Stomach (tissue), 8 donors: ENCODE measurements at regions not wholly inside any gene's neighbourhood (a gene's known extent, or its start where the extent isn't known, plus 50 kb on each side); places are given as distances from the start of the nearest gene placed in this dataset.
"Not testable (repeated sequence)": the region's sequence is repeated elsewhere in the genome, so short reads cannot be mapped to it uniquely, and the experiment has no call there.

Experiments used
- DNase-seq, 2 donors: peaks; one replicate each; pipeline versions ENCODE4 v3.0.0 to v3.0.0-alpha.2; 2013 to 2019
- H3K27ac ChIP-seq, 5 donors: fragments of 200-600 bp in 4 of 5; sonication (generic) in 4 of 5; one replicate each; pipeline ENCODE4 v1.5.1; 2013 to 2019; ENCODE audit warnings: mild to moderate bottlenecking in 1 of 5, moderate library complexity in 1 of 5
- H3K27me3 ChIP-seq, 3 donors: fragments of 200-600 bp; sonication (generic); one replicate each; pipeline ENCODE4 v1.5.1; 2017 to 2019; ENCODE audit warnings: mixed run types in 1 of 3
- H3K36me3 ChIP-seq, 4 donors: fragments of 200-600 bp; sonication (generic); 1 replicate in 3 of 4; 2 replicates in 1 of 4; pipeline ENCODE4 v1.5.1; 2016 to 2019
- H3K4me1 ChIP-seq, 4 donors: fragments of 200-600 bp; sonication (generic); one replicate each; pipeline ENCODE4 v1.5.1; 2016 to 2019
- H3K4me3 ChIP-seq, 4 donors: fragments of 200-600 bp; sonication (generic) in 3 of 4; one replicate each; pipeline ENCODE4 v1.5.1; 2016 to 2019; ENCODE audit warnings: mild to moderate bottlenecking in 1 of 4
- H3K9me3 ChIP-seq, 4 donors: fragments of 200-600 bp; sonication (generic); one replicate each; pipeline ENCODE4 v1.5.1; 2016 to 2019
- EP300 ChIP-seq: sonication (generic); formaldehyde crosslinking; IDR thresholded peaks from one replicate; pipeline ENCODE4 v1.6.1; 2017; ENCODE audit warnings: antibody characterized with exemption
- POLR2A ChIP-seq, 4 donors: fragments of 450-650 bp; IDR thresholded peaks; one replicate each; pipeline ENCODE4 v1.6.1; 2016; ENCODE audit warnings: antibody characterized with exemption in 4 of 4, control low read depth in 2 of 4, mild to moderate bottlenecking in 1 of 4, moderate library complexity in 1 of 4
- POLR2AphosphoS5 ChIP-seq, 3 donors: sonication (generic); formaldehyde crosslinking; IDR thresholded peaks; one replicate each; pipeline ENCODE4 v1.6.1; 2016; ENCODE audit warnings: antibody characterized with exemption in 3 of 3
- WGBS, 5 donors: extraction: QIAGEN DNeasy Blood & Tissue Kit in 3 of 5; methylation state at CpG; one replicate each; pipeline versions ENCODE4 v1.1.5 to v1.1.7; 2013 to 2018; 5-methylcytosine and 5-hydroxymethylcytosine counted together
- intact Hi-C: fragments of 100-400 bp; cut with DNase I; formaldehyde crosslinking; loops from one replicate; pipeline ENCODE4 v1.15.1; 2023; ENCODE audit warnings: low total_unique reads
- TF ChIP-seq, protein P1 (sequence below), 7 experiments: fragments of 450-650 bp in 4 of 7; fragments of 200-600 bp in 3 of 7; sonication (generic) in 3 of 7; IDR thresholded peaks; one replicate each; pipeline ENCODE4 v1.5.1; 2016 to 2019; ENCODE audit warnings: antibody characterized with exemption in 7 of 7, control low read depth in 2 of 7, mild to moderate bottlenecking in 1 of 7
- donor health status: healthy with polysubstance abuse.
- donor health status: Bipolar disorder and iron deficiency.
- donor health status: healthy.

GRCh38 chr1:218517459-218517858, 172.3 kb downstream of the TGFB2 start:
- Histone ChIP-seq H3K9me3 (no peaks in the 10 kb centered on the region), H3K4me3 (no peak overlapping the region), H3K4me1 (no peaks in the 10 kb centered on the region), H3K36me3 (no peaks in the 10 kb centered on the region), H3K27me3 (no peaks in the 10 kb centered on the region), H3K27ac (no peak overlapping the region)
- WGBS, 5 donors: 65 to 93% (median 84%) methylated on average over 5 of the region's 5 CpGs
- intact Hi-C loops: no loop called here
- no peak for TF ChIP-seq POLR2A (IDR thresholded peaks at IDR 0.05)
- TF ChIP-seq, protein P1, sequence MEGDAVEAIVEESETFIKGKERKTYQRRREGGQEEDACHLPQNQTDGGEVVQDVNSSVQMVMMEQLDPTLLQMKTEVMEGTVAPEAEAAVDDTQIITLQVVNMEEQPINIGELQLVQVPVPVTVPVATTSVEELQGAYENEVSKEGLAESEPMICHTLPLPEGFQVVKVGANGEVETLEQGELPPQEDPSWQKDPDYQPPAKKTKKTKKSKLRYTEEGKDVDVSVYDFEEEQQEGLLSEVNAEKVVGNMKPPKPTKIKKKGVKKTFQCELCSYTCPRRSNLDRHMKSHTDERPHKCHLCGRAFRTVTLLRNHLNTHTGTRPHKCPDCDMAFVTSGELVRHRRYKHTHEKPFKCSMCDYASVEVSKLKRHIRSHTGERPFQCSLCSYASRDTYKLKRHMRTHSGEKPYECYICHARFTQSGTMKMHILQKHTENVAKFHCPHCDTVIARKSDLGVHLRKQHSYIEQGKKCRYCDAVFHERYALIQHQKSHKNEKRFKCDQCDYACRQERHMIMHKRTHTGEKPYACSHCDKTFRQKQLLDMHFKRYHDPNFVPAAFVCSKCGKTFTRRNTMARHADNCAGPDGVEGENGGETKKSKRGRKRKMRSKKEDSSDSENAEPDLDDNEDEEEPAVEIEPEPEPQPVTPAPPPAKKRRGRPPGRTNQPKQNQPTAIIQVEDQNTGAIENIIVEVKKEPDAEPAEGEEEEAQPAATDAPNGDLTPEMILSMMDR (IDR thresholded peaks at IDR 0.05): no peak
- DNase-seq: no peak

DNA sequence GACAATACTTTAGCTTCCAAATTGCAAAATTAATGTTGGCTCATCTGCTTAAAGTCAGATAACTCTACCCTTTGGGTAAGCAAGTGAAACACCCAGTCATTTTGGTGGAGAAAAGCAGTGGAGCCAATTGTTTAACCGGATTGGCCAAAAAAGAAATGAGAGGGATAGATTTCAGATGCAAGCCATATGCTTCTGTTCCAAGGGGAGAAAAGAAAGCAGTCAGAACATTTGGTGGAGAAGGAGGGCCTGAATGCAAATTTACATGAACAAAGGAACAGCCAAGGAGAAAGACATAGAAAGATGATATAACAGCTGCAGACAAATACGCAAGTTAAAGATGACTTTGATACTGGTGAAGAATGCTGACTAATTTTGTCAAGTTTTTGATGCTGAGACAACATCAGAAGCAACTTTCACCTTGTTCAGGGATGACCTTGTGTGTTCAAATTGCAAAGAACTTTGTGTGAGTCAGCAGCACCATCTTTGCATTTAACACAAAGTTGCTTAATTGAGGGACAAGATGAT, 173.1 kb downstream of the TGFB2 start:
- H3K27me3 ChIP-seq: no peaks in the 10 kb centered on the region
- no peak for DNase-seq
- TF ChIP-seq POLR2A (IDR thresholded peaks at IDR 0.05) (no peak), EP300 (no peak), POLR2AphosphoS5 (IDR thresholded peaks at IDR 0.05) (no peak)
- TF ChIP-seq, protein P1 (IDR thresholded peaks at IDR 0.05): no peak
- no peaks in the 10 kb centered on the region for H3K36me3 ChIP-seq
- no peaks in the 10 kb centered on the region for H3K4me1 ChIP-seq
- no peaks in the 10 kb centered on the region for H3K9me3 ChIP-seq
- H3K27ac ChIP-seq: no peak overlapping the region
- intact Hi-C loops: no loop called here
- H3K4me3 ChIP-seq: no peak overlapping the region
- 85 to 93% (median 89%) methylated on average over 2 of the region's 2 CpGs for WGBS, 5 donors

GRCh38 chr1:218520646-218521045, 175.5 kb downstream of the TGFB2 start:
- intact Hi-C loops: loop anchor here (10.0 kb wide), 1 partner anchor 186 kb away; no protein-coding TSS in a partner anchor
- WGBS, 5 donors: 93 to 97% (median 94%) methylated on average over 4 of the region's 4 CpGs
- not testable (repeated sequence) for DNase-seq

DNA sequence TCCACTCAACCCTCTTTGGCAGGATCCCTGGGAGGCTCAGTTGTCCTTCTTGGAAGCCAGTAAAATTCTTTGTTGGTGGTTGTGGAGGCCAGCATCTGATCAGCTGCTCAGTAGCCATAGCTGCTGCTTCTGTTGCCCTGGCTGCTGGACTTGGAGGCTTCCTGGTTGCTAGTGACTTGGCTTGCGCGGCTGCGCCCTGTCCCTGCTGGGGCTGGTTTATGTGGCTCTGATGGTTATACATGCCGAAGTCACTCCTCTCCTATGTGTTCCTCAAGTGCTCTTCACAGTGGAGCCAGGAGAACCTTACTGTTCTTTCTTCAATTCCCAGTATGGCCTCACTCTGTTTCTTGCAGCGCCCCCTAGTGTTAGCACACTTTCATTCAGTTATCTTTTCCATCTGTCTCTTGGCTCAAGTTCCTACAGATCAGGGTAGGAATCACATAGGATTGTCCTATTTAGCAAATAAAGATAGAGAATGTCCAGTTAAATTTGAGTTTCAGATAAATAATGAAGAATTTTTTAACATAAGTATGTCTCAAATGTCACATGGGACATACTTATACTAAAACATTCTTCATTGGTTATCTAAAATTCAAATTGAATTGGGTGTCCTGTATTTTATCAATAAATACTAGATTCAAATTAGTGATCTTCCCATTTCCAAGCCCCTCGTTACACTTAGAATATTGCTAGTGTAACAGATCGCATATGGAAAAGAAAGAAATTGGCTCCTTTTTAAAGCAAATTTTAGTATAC, 176.5 kb downstream of the TGFB2 start:
- intact Hi-C loops: loop anchor here (10.0 kb wide), 1 partner anchor 187 kb away; no protein-coding TSS in a partner anchor
- Histone ChIP-seq H3K4me3 (no peak overlapping the region), H3K36me3 (no peaks in the 10 kb centered on the region), H3K4me1 (no peaks in the 10 kb centered on the region), H3K27me3 (no peaks in the 10 kb centered on the region), H3K27ac (no peak overlapping the region), H3K9me3 (no peaks in the 10 kb centered on the region)
- 79 to 81% (median 80%) methylated on average over 7 of the region's 7 CpGs for WGBS, 5 donors
- no peak for TF ChIP-seq POLR2AphosphoS5 (IDR thresholded peaks at IDR 0.05)
- TF ChIP-seq, protein P1 (IDR thresholded peaks at IDR 0.05): peak in 5 of 7 experiments; percentile 30 to 63 (median 51)
- peak; percentile 32 to 63 for DNase-seq

More at GRCh38 chr1:218520646-218521045, 175.5 kb downstream of the TGFB2 start:
- H3K27me3 ChIP-seq, H3K27ac ChIP-seq, H3K9me3 ChIP-seq, H3K4me1 ChIP-seq, H3K36me3 ChIP-seq, H3K4me3 ChIP-seq: not testable (repeated sequence)

- no peaks in the 10 kb centered on the region for H3K27me3 ChIP-seq
- H3K4me3 ChIP-seq: no peak overlapping the region
- DNase-seq: no peak
- TF ChIP-seq POLR2A (IDR thresholded peaks at IDR 0.05) (no peak), POLR2AphosphoS5 (IDR thresholded peaks at IDR 0.05) (no peak), EP300 (no peak)
- TF ChIP-seq, protein P1 (IDR thresholded peaks at IDR 0.05): no peak
- H3K9me3 ChIP-seq: no peaks in the 10 kb centered on the region
- 54 to 87% (median 70%) methylated on average over 4 of the region's 4 CpGs for WGBS, 5 donors
- H3K27ac ChIP-seq: no peak overlapping the region
- intact Hi-C loops: loop anchor here (10.0 kb wide), 1 partner anchor 190 kb away; no protein-coding TSS in a partner anchor
- no peaks in the 10 kb centered on the region for H3K4me1 ChIP-seq
- no peaks in the 10 kb centered on the region for H3K36me3 ChIP-seq
These were observed 179.4 kb downstream of the TGFB2 start for GRCh38 chr1:218524526-218524925.
